ENCODE measurements at regions not wholly inside any gene's neighbourhood (a gene's known extent, or its start where the extent isn't known, plus 50 kb on each side); places are given as distances from the start of the nearest gene placed in this dataset.

- in situ Hi-C loops (cut with HindIII; ENCODE audit: low sequenced_read_pairs): no loop called here
Observed at GRCh38 chr6:146886587-146887446, 288.0 kb downstream of the ADGB start.

DNA sequence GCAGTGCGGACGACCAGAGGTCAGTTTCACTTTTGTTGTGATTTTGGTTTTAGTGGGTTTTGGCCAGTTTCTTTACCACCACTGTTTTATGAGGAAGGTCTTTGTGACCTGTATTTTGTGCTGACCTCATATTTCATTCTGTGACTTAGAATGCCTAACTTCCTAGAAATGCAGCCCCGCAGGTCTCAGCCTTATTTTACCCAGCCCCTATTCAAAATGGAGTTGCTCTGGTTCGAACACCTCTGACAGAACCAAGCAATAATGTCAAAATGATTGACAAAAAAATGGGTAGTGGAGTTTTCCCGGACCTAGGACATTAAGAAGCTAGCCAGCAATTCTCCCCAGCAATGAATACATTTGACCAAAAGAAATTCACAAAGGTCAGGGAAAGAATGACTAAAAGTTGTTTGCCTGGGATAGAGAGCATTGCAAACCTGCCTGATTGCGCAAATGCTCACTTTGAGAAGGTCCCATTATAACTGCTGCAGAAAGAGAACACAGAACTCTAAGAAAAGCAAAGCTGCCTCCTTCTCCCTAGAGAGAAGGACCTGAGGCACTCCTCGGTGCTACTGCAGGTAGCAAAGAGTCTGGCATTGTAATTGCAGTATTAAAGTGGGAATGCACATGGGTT lies 288.8 kb downstream of the ADGB start:
- in situ Hi-C loops (cut with HindIII; ENCODE audit: low sequenced_read_pairs): no loop called here

- in situ Hi-C loops (cut with HindIII; ENCODE audit: low sequenced_read_pairs): no loop called here
Observed at GRCh38 chr6:146889303-146889702, 290.5 kb downstream of the ADGB start.

GRCh38 chr6:146890172-146890571 lies 291.4 kb downstream of the ADGB start:
- in situ Hi-C loops (cut with HindIII; ENCODE audit: low sequenced_read_pairs): no loop called here

DNA sequence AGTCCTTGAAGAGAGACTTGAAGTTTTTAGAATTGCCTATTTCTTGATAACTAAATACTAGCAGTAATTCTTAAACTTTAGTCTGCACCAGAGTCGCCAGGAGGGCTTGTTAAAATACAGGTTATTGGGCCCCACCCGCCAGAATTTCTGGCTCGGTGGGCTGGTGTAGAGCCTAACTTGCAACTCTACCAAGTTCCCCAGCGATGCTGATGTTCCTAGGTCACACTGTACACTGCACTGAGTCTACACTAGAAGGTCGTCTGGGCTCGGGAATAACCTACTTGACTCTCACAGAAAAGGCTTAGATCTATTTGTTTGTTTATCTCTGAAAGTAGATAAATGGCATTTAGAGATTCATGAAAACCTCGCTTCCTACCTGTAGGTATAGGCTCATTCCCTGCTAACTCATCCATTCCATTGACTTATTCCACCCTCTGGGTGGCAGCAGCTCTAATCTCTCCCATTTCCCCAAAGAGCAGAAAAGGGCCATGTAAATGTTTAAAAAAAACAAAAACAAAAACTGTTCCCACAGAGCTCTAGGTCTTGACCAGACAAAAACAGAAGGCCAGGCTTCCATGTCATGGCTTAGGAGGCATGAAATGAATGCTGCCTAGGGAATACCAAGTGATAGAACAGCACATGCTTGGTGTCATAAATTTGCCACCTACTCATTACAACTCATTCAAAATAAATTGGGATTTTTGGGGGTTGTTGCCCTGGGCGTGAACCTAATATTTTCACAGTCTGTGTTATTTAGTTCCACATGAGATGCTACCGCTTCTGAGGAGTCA lies 292.1 kb downstream of the ADGB start:
- in situ Hi-C loops (cut with HindIII; ENCODE audit: low sequenced_read_pairs): no loop called here

DNA sequence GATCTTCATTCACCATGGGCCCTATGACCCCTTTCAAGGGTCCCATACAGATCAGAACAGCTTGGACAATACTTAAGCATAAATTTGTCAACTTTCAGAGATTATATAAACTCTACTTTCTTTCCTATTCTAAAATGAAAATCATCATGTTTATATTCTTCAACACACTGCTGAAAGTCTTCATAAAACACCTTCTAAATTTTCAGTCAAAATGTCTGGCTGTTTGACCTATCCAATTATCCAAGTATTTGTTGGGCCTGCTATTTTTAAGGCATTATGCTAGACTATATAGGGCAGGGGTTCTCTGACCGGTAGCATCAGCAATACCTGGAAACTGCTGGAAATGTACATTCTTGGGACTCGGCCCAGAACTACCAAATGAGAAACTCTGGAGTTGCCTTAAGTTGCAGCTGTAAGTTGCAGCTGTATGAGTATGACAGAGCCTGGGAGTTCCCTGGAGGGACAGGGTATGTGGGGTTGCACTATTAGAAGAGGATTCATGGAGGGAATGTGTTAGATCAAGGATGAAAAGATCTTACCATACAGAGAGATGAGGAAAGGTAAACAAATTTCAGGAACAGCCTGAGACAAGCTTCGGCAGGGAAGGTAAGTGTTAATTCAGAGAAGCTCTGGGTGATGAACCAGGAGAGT lies 293.0 kb downstream of the ADGB start:
- in situ Hi-C loops (cut with HindIII; ENCODE audit: low sequenced_read_pairs): no loop called here

GRCh38 chr6:146892283-146892612 lies 293.5 kb downstream of the ADGB start:
- in situ Hi-C loops (cut with HindIII; ENCODE audit: low sequenced_read_pairs): no loop called here

GRCh38 chr6:146892613-146893401 lies 294.0 kb downstream of the ADGB start:
- in situ Hi-C loops (cut with HindIII; ENCODE audit: low sequenced_read_pairs): no loop called here

DNA sequence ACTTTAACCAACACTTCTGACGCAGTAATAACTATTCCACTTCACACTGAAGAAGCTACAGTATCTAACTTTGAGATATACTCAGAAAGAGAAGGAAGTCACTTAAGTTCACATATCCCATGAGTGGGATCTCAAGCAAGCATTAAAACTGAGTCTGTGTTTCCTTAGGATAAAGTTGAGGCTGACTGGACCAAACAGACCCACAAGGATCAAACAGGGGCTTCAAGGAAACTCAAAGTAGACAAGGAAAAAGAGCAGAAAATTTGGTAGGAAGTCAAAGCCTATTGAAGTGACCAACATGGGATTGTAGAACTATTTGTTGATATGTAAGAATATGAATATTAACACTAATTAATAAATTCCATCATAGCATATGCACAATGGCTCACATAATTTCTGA lies 294.9 kb downstream of the ADGB start:
- in situ Hi-C loops (cut with HindIII; ENCODE audit: low sequenced_read_pairs): no loop called here

- in situ Hi-C loops (cut with HindIII; ENCODE audit: low sequenced_read_pairs): no loop called here
Observed at GRCh38 chr6:146894624-146895023, 295.9 kb downstream of the ADGB start.

- in situ Hi-C loops (cut with HindIII; ENCODE audit: low sequenced_read_pairs): no loop called here
Observed at GRCh38 chr6:146895101-146895771, 296.5 kb downstream of the ADGB start.

GRCh38 chr6:146895772-146896061 lies 296.9 kb downstream of the ADGB start:
- in situ Hi-C loops (cut with HindIII; ENCODE audit: low sequenced_read_pairs): no loop called here

- in situ Hi-C loops (cut with HindIII; ENCODE audit: low sequenced_read_pairs): no loop called here
Observed at GRCh38 chr6:146896062-146896813, 297.5 kb downstream of the ADGB start.

GRCh38 chr6:146896960-146897701 lies 298.4 kb downstream of the ADGB start:
- in situ Hi-C loops (cut with HindIII; ENCODE audit: low sequenced_read_pairs): no loop called here

DNA sequence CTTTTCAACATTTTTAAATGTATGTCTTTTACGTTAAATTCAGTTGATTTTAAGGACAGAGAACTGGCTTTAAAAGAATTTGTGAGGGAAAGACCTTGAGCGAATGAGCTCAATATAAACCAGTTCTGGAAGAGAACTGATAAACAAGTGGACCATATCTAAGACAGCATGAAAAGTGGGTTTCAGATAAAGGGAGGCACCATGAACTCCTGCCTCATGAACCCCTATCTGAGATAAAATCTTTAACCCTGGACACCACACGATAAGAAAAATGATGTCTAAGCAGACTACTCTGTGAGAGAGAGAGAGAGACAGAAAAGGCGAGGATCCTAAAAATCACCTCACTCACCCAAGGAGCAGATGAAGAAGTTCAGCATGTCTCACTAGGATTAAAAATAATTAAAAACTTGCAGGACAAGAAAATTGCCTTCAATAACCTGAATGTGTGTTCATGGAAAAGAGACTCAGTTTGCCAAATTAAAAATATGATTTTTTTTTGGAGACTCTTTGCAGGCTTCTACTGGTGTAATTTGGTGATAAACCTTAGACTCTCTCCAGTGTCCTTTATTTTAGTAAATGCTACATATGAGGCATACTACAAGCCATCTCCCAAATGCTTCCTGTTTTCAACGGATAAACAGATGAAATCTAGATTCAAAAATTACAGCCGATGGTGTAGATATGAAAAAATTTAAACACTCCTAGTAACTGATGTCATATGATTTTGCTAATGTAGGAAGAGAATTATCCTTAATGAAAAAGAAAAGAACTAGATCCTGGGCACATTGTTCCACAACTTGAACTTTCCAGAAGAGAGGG lies 299.5 kb downstream of the ADGB start:
- in situ Hi-C loops (cut with HindIII; ENCODE audit: low sequenced_read_pairs): no loop called here

DNA sequence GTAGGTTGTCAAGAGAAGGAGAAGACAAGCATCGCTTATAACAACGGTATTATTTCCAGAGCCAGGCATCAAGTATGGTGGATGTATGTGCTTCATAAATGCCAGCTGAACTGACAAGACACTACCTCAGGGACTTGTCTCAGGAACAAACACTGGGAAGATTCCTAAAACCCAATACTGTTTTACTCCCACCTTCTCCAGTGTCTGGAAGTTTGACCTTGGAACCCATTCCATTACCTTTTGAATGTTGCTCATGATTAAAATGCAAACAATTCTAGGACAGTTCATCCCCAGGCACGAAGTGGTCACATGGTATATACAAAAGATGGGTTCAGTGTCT lies 300.1 kb downstream of the ADGB start:
- in situ Hi-C loops (cut with HindIII; ENCODE audit: low sequenced_read_pairs): no loop called here

DNA sequence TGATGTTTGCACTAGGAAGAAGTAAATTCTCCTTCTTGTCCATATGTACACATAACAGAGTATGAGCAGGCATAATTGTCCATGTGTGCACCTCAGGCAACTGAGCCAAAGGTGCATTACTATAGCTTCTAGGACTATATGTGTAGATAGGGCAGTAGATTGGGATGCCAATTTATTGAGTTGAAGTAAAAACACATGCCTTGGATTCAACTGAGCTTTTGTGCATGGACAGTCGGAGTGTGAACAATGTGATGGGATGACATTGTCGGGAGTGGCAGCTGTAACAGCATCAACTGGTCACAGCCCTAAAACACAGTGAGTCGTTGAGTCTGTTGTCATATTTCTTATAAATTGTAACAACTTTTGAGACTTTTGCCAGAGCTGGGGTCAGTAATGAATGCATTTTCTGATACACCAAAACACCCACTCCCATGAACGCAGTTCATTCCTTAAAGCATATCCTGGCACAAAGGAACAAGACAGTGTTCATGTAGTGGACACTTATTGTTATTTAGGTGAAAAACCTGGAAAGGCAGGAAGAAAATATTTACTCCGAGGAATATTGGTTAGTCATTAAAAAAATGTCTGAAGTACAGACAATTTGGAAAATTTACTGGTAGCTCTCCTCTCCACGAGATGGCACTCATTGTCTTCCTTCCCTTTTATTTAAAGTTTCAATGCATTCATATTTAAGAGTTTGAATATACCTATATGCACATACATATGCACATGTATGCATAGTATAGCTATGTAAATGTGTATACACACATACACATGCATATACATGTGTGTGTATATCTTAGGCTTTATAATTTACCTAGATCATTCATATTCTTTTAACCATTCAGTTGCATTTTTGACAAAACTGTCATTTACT lies 302.0 kb upstream of the STXBP5 start:
- in situ Hi-C loops (cut with HindIII; ENCODE audit: low sequenced_read_pairs): loop anchor here (25.0 kb wide), 1 partner anchor 285 kb away; no protein-coding TSS in a partner anchor
